Keratinocyte (primary cell): ENCODE measurements at regions not wholly inside any gene's neighbourhood (a gene's known extent, or its start where the extent isn't known, plus 50 kb on each side); places are given as distances from the start of the nearest gene placed in this dataset.

Experiments used
- CTCF ChIP-seq, 3 experiments: IDR thresholded peaks in 1 of 3; conservative IDR thresholded peaks in 1 of 3; optimal IDR thresholded peaks in 1 of 3; 2 replicates in 2 of 3; 3 replicates in 1 of 3; pipeline versions ENCODE3 to v1.5.1; 2011; ENCODE audit warnings: low read length in 3 of 3, mild to moderate bottlenecking in 3 of 3, moderate library complexity in 2 of 3, control low read depth in 1 of 3, inconsistent platforms in 1 of 3; ENCODE audit not compliant: insufficient read depth in 2 of 3; ENCODE audit errors: extremely low read depth in 1 of 3
- EZH2 ChIP-seq: IDR thresholded peaks from one replicate; pipeline ENCODE4 v1.6.1; 2012; ENCODE audit warnings: inconsistent platforms, mild to moderate bottlenecking, low read length, moderate library complexity

- no peak for TF ChIP-seq EZH2
- no peak for TF ChIP-seq CTCF (optimal IDR thresholded peaks at IDR 0.05 in 1 of 3, IDR thresholded peaks at IDR 0.05 in 1 of 3, conservative IDR thresholded peaks at IDR 0.05 in 1 of 3; ENCODE audit: extremely low read depth in 1 of 3, insufficient read depth in 2 of 3, low read length in 3 of 3)
These were observed 391.0 kb downstream of the CDH2 start for GRCh38 chr18:27785815-27786471.
